A549 (cell line): ENCODE measurements at regions not wholly inside any gene's neighbourhood (a gene's known extent, or its start where the extent isn't known, plus 50 kb on each side); places are given as distances from the start of the nearest gene placed in this dataset.
"Not testable (repeated sequence)": the region's sequence is repeated elsewhere in the genome, so short reads cannot be mapped to it uniquely, and the experiment has no call there.

Experiments
- ATAC-seq, 2 experiments: fragments of 200-7000 bp in 1 of 2; fragments of >200 bp in 1 of 2; cut with Nextera tagmentation in 1 of 2; cut with Tn5 transposase in 1 of 2; 3 replicates each; pipeline versions ENCODE4 v1.8.0 to v1.9.1; 2018 to 2020; ENCODE audit warnings: mild to moderate bottlenecking in 1 of 2, moderate library complexity in 1 of 2
- CTCF ChIA-PET: fragments of 300-600 bp; sonication (Branson Sonifier 250); formaldehyde crosslinking; extraction: SDS; loops from one replicate; lab custom pipeline; 2021; ENCODE audit warnings: antibody characterized with exemption, inconsistent platforms; lab: Yijun Ruan, JAX
- POLR2A ChIA-PET: fragments of 350-600 bp; formaldehyde crosslinking; extraction: SDS; loops from one replicate; lab custom pipeline; 2021; ENCODE audit warnings: antibody characterized with exemption, inconsistent platforms; lab: Yijun Ruan, JAX
- DNase-seq, 2 experiments: peaks; one replicate each; pipeline versions ENCODE4 v3.0.0 to v3.0.0-alpha.2; 2011 to 2016; ENCODE audit warnings: low read depth in 1 of 2, low spot score in 1 of 2
- FAIRE-seq: peaks from 2 replicates; lab custom pipeline; 2011; peaks lifted over from hg19 to GRCh38; lab: Jason Lieb, UNC
- H3K27ac ChIP-seq, 2 experiments: fragments of >200 bp; sonication (Bioruptor Twin); formaldehyde crosslinking; 3 replicates each; pipeline ENCODE4 v1.5.1; 2016 to 2017
- H3K4me1 ChIP-seq: fragments of >200 bp; sonication (Bioruptor Twin); formaldehyde crosslinking; 3 replicates; pipeline ENCODE4 v1.6.1; 2016
- H3K4me2 ChIP-seq: fragments of >200 bp; sonication (Bioruptor Twin); formaldehyde crosslinking; 3 replicates; pipeline ENCODE4 v1.6.1; 2016
- H3K4me3 ChIP-seq: fragments of >200 bp; sonication (Bioruptor Twin); formaldehyde crosslinking; 3 replicates; pipeline ENCODE4 v1.5.1; 2016
- H3K9me3 ChIP-seq: fragments of >200 bp; sonication (Bioruptor Twin); formaldehyde crosslinking; 3 replicates; pipeline ENCODE4 v1.6.1; 2016
- CHD4 ChIP-seq: fragments of 200-600 bp; sonication (generic); IDR thresholded peaks from 2 replicates; pipeline ENCODE4 v1.6.1; 2016; ENCODE audit warnings: antibody characterized with exemption, mild to moderate bottlenecking, borderline replicate concordance
- FOSL2 ChIP-seq, 2 experiments: fragments of 450-650 bp in 1 of 2; fragments of >200 bp in 1 of 2; sonication (Bioruptor Twin) in 1 of 2; formaldehyde crosslinking; IDR thresholded peaks; 2 replicates each; pipeline versions ENCODE4 v1.5.0 to v1.6.1; 2016 to 2020; ENCODE audit warnings: mild to moderate bottlenecking in 1 of 2, moderate library complexity in 1 of 2
- HEYL ChIP-seq: fragments of 250-450 bp; sonication (Bioruptor Pico); IDR thresholded peaks from 2 replicates; pipeline ENCODE4 v1.8.0; 2021; ENCODE audit warnings: mild to moderate bottlenecking, moderate library complexity
- HOXB13 ChIP-seq: fragments of 250-450 bp; sonication (Bioruptor Pico); IDR thresholded peaks from 2 replicates; pipeline ENCODE4 v1.5.0; 2020; ENCODE audit warnings: low read depth, mild to moderate bottlenecking, moderate library complexity
- JUN ChIP-seq, 2 experiments: fragments of >200 bp; sonication (Bioruptor Twin); formaldehyde crosslinking; IDR thresholded peaks; 2 replicates in 1 of 2; 3 replicates in 1 of 2; pipeline ENCODE4 v1.6.1; 2016 to 2017
- KDM1A ChIP-seq: fragments of 200-600 bp; sonication (generic); IDR thresholded peaks from 2 replicates; pipeline ENCODE4 v1.6.1; 2016; ENCODE audit warnings: low read depth, mild to moderate bottlenecking
- KDM5A ChIP-seq: fragments of 200-600 bp; sonication (generic); IDR thresholded peaks from 2 replicates; pipeline ENCODE4 v1.6.1; 2016; ENCODE audit warnings: antibody characterized with exemption, mild to moderate bottlenecking
- NFE2L2 ChIP-seq: fragments of 150-350 bp; conservative IDR thresholded peaks from 2 replicates; pipeline ENCODE4 v1.6.1; 2014; ENCODE audit warnings: low read length
- NR3C1 ChIP-seq: fragments of >200 bp; sonication (Bioruptor Twin); formaldehyde crosslinking; IDR thresholded peaks from 3 replicates; pipeline ENCODE4 v1.6.1; 2017
- RFX5 ChIP-seq: fragments of 450-650 bp; IDR thresholded peaks from 2 replicates; pipeline ENCODE4 v1.7.1; 2014; ENCODE audit warnings: antibody characterized with exemption, mild to moderate bottlenecking, moderate library complexity
- ZFP36 ChIP-seq: fragments of 450-650 bp; IDR thresholded peaks from 2 replicates; pipeline ENCODE4 v1.6.1; 2014; ENCODE audit warnings: borderline replicate concordance; ENCODE audit not compliant: partially characterized antibody
- ZSCAN20 ChIP-seq: fragments of 250-450 bp; sonication (Bioruptor Pico); IDR thresholded peaks from 2 replicates; pipeline ENCODE4 v1.8.0; 2022; ENCODE audit warnings: mild to moderate bottlenecking, moderate library complexity
- WGBS: methylation state at CpG from one replicate; pipeline ENCODE4 v1.1.6; 2017; ENCODE audit errors: missing lambda C conversion rate; 5-methylcytosine and 5-hydroxymethylcytosine counted together
- TF ChIP-seq, protein P1 (sequence below): fragments of >200 bp; sonication (Bioruptor Twin); formaldehyde crosslinking; IDR thresholded peaks from 3 replicates; pipeline ENCODE4 v1.5.1; 2016
- TF ChIP-seq, protein P2 (sequence below): IDR thresholded peaks from 2 replicates; pipeline ENCODE4 v1.6.1; 2012
- TF ChIP-seq, protein P3 (sequence below): fragments of 200-600 bp; sonication (generic); IDR thresholded peaks from 2 replicates; pipeline ENCODE4 v1.6.1; 2016; ENCODE audit warnings: antibody characterized with exemption, mild to moderate bottlenecking, moderate library complexity

DNA sequence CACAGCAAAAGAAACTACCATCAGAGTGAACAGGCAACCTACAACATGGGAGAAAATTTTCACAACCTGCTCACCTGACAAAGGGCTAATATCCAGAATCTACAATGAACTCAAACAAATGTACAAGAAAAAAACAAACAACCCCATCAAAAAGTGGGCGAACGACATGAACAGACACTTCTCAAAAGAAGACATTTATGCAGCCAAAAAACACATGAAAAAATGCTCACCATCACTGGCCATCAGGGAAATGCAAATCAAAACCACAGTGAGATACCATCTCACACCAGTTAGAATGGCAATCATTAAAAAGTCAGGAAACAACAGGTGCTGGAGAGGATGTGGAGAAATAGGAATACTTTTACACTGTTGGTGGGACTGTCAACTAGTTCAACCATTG is 207.8 kb downstream of the USP6NL start:
- CTCF ChIA-PET, DNase-seq, H3K4me1 ChIP-seq, H3K4me2 ChIP-seq, ATAC-seq, H3K4me3 ChIP-seq, POLR2A ChIA-PET, H3K9me3 ChIP-seq, FAIRE-seq, H3K27ac ChIP-seq: not testable (repeated sequence)
- 17% methylated on average over 1 of the region's 2 CpGs for WGBS

DNA sequence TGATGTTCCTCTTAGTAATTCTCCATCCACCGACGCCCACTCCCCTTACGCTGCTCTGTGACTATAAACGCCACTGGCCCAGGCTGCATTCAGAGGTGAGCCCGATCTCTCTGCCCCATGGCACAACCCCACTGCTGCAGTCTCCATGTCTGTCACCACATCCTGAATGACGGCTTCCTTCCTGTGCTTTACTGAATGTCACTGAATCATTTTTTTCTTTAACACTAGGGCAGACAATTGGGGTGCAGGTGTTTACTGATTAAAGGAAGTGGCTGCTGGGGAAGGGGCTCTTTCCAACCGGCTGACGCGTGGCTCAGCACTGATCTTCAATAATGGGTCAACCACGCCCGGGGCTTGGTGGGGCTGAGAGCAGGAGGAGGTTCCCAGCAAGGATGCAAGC is 208.3 kb downstream of the USP6NL start:
- TF ChIP-seq NR3C1 (no peak), CHD4 (no peak), ZSCAN20 (no peak)
- TF ChIP-seq, protein P1, sequence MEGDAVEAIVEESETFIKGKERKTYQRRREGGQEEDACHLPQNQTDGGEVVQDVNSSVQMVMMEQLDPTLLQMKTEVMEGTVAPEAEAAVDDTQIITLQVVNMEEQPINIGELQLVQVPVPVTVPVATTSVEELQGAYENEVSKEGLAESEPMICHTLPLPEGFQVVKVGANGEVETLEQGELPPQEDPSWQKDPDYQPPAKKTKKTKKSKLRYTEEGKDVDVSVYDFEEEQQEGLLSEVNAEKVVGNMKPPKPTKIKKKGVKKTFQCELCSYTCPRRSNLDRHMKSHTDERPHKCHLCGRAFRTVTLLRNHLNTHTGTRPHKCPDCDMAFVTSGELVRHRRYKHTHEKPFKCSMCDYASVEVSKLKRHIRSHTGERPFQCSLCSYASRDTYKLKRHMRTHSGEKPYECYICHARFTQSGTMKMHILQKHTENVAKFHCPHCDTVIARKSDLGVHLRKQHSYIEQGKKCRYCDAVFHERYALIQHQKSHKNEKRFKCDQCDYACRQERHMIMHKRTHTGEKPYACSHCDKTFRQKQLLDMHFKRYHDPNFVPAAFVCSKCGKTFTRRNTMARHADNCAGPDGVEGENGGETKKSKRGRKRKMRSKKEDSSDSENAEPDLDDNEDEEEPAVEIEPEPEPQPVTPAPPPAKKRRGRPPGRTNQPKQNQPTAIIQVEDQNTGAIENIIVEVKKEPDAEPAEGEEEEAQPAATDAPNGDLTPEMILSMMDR: no peak
- DNase-seq (no peak), ATAC-seq (no peak), FAIRE-seq (no peak)
- Histone ChIP-seq H3K9me3 (no peaks in the 10 kb centered on the region), H3K4me1 (no peaks in the 10 kb centered on the region), H3K4me2 (no peak overlapping the region), H3K27ac (no peak overlapping the region), H3K4me3 (no peak overlapping the region)
- ChIA-PET POLR2A (no interaction called here), CTCF (no interaction called here)
- 63% methylated on average over 11 of the region's 11 CpGs for WGBS

DNA sequence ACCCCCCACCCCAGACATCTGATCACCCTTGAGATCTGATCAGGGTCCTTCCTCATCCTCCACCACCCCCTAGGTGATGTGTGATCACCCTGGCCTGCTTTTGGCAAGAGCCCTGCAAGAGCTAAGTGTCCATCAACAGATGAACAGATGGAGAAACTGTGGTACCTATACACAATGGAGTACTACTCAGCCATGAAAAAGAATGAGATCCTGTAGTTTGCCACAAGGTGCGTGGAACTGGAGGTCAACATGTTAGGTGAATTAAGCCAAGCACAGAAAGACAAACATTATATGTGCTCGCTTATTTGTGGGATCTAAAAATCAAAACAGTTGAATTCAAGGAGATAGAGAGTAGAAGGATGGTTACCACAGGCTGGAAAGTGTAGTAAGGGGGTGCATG is 209.1 kb downstream of the USP6NL start:
- no peak overlapping the region for H3K27ac ChIP-seq
- 4% methylated on average over 2 of the region's 2 CpGs for WGBS
- no peak for FAIRE-seq
- POLR2A ChIA-PET: no interaction called here
- TF ChIP-seq HOXB13 (CRISPR knock-in tag) (no peak), FOSL2 (IDR thresholded peaks at IDR 0.05) (no peak), FOSL2 (CRISPR knock-in tag; IDR thresholded peaks at IDR 0.05) (no peak), JUN (IDR thresholded peaks at IDR 0.05) (no peak), RFX5 (no peak), HEYL (CRISPR knock-in tag) (no peak), CHD4 (no peak), NFE2L2 (no peak), ZFP36 (no peak), KDM1A (no peak), KDM5A (no peak)
- TF ChIP-seq, protein P2, sequence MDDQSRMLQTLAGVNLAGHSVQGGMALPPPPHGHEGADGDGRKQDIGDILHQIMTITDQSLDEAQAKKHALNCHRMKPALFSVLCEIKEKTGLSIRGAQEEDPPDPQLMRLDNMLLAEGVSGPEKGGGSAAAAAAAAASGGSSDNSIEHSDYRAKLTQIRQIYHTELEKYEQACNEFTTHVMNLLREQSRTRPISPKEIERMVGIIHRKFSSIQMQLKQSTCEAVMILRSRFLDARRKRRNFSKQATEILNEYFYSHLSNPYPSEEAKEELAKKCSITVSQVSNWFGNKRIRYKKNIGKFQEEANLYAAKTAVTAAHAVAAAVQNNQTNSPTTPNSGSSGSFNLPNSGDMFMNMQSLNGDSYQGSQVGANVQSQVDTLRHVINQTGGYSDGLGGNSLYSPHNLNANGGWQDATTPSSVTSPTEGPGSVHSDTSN: no peak
- TF ChIP-seq, protein P3, sequence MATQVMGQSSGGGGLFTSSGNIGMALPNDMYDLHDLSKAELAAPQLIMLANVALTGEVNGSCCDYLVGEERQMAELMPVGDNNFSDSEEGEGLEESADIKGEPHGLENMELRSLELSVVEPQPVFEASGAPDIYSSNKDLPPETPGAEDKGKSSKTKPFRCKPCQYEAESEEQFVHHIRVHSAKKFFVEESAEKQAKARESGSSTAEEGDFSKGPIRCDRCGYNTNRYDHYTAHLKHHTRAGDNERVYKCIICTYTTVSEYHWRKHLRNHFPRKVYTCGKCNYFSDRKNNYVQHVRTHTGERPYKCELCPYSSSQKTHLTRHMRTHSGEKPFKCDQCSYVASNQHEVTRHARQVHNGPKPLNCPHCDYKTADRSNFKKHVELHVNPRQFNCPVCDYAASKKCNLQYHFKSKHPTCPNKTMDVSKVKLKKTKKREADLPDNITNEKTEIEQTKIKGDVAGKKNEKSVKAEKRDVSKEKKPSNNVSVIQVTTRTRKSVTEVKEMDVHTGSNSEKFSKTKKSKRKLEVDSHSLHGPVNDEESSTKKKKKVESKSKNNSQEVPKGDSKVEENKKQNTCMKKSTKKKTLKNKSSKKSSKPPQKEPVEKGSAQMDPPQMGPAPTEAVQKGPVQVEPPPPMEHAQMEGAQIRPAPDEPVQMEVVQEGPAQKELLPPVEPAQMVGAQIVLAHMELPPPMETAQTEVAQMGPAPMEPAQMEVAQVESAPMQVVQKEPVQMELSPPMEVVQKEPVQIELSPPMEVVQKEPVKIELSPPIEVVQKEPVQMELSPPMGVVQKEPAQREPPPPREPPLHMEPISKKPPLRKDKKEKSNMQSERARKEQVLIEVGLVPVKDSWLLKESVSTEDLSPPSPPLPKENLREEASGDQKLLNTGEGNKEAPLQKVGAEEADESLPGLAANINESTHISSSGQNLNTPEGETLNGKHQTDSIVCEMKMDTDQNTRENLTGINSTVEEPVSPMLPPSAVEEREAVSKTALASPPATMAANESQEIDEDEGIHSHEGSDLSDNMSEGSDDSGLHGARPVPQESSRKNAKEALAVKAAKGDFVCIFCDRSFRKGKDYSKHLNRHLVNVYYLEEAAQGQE: no peak
- TF ChIP-seq, protein P1: no peak
- TF ChIP-seq, all 56 proteins: peak for 0
- no peak for ATAC-seq
- Histone ChIP-seq H3K4me2 (no peak overlapping the region), H3K4me1 (no peaks in the 10 kb centered on the region), H3K4me3 (no peak overlapping the region), H3K9me3 (no peaks in the 10 kb centered on the region)
- CTCF ChIA-PET: no interaction called here
- DNase-seq: no peak
